ENCODE measurements at regions not wholly inside any gene's neighbourhood (a gene's known extent, or its start where the extent isn't known, plus 50 kb on each side); places are given as distances from the start of the nearest gene placed in this dataset.

- TF ChIP-seq CTCF (IDR thresholded peaks at IDR 0.05; ENCODE audit: low read depth, low read length) (no peak), POLR2A (IDR thresholded peaks at IDR 0.05; ENCODE audit: extremely low read depth, insufficient read length) (no peak), MAX (IDR thresholded peaks at IDR 0.05; ENCODE audit: low read depth, low read length) (no peak)
These were observed 603.5 kb downstream of the SOCS6 start for GRCh38 chr18:70892381-70892780.

Data from NB4 (cell line).